ENCODE measurements at regions not wholly inside any gene's neighbourhood (a gene's known extent, or its start where the extent isn't known, plus 50 kb on each side); places are given as distances from the start of the nearest gene placed in this dataset.

GRCh38 chr22:27454807-27455450 is 346.6 kb downstream of the MN1 start:
- Histone ChIP-seq H3K27me3 (ENCODE audit: low read depth) (peaks cover 69% of the 10 kb centered on the region), H3K9me3 (replicated peaks) (peaks cover 11% of the 10 kb centered on the region), H3K36me3 (no peaks in the 10 kb centered on the region), H3K27ac (replicated peaks) (no peak overlapping the region), H3K4me3 (no peak overlapping the region), H3K4me1 (no peaks in the 10 kb centered on the region)
- intact Hi-C loops (cut with micrococcal nuclease): no loop called here
- DNase-seq: no peak
- TF ChIP-seq, protein P1, sequence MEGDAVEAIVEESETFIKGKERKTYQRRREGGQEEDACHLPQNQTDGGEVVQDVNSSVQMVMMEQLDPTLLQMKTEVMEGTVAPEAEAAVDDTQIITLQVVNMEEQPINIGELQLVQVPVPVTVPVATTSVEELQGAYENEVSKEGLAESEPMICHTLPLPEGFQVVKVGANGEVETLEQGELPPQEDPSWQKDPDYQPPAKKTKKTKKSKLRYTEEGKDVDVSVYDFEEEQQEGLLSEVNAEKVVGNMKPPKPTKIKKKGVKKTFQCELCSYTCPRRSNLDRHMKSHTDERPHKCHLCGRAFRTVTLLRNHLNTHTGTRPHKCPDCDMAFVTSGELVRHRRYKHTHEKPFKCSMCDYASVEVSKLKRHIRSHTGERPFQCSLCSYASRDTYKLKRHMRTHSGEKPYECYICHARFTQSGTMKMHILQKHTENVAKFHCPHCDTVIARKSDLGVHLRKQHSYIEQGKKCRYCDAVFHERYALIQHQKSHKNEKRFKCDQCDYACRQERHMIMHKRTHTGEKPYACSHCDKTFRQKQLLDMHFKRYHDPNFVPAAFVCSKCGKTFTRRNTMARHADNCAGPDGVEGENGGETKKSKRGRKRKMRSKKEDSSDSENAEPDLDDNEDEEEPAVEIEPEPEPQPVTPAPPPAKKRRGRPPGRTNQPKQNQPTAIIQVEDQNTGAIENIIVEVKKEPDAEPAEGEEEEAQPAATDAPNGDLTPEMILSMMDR (IDR thresholded peaks at IDR 0.05; ENCODE audit: borderline replicate concordance): no peak

GRCh38 chr22:27455526-27455925 is 346.0 kb downstream of the MN1 start:
- no peaks in the 10 kb centered on the region for H3K36me3 ChIP-seq
- peaks cover 75% of the 10 kb centered on the region for H3K27me3 ChIP-seq (ENCODE audit: low read depth)
- H3K27ac ChIP-seq (replicated peaks): no peak overlapping the region
- TF ChIP-seq, protein P1 (IDR thresholded peaks at IDR 0.05; ENCODE audit: borderline replicate concordance): no peak
- intact Hi-C loops (cut with micrococcal nuclease): no loop called here
- H3K9me3 ChIP-seq (replicated peaks): peaks cover 5% of the 10 kb centered on the region
- no peak overlapping the region for H3K4me3 ChIP-seq
- no peak for DNase-seq
- no peaks in the 10 kb centered on the region for H3K4me1 ChIP-seq

GRCh38 chr22:27456696-27457503 is 344.7 kb downstream of the MN1 start:
- TF ChIP-seq, protein P1 (IDR thresholded peaks at IDR 0.05; ENCODE audit: borderline replicate concordance): no peak
- Histone ChIP-seq H3K36me3 (no peaks in the 10 kb centered on the region), H3K9me3 (replicated peaks) (no peaks in the 10 kb centered on the region), H3K4me3 (no peak overlapping the region), H3K4me1 (no peaks in the 10 kb centered on the region), H3K27ac (replicated peaks) (no peak overlapping the region), H3K27me3 (ENCODE audit: low read depth) (peaks cover 88% of the 10 kb centered on the region)
- intact Hi-C loops (cut with micrococcal nuclease): no loop called here
- DNase-seq: no peak

- H3K9me3 ChIP-seq (replicated peaks): no peaks in the 10 kb centered on the region
- H3K4me3 ChIP-seq: no peak overlapping the region
- H3K4me1 ChIP-seq: no peaks in the 10 kb centered on the region
- TF ChIP-seq, protein P1 (IDR thresholded peaks at IDR 0.05; ENCODE audit: borderline replicate concordance): no peak
- no peak overlapping the region for H3K27ac ChIP-seq (replicated peaks)
- no peak for DNase-seq
- peaks cover 98% of the 10 kb centered on the region for H3K27me3 ChIP-seq (ENCODE audit: low read depth)
- intact Hi-C loops (cut with micrococcal nuclease): no loop called here
- no peaks in the 10 kb centered on the region for H3K36me3 ChIP-seq
Observed at GRCh38 chr22:27459999-27460398, 341.6 kb downstream of the MN1 start.

- Histone ChIP-seq H3K4me1 (no peaks in the 10 kb centered on the region), H3K27ac (replicated peaks) (no peak overlapping the region), H3K36me3 (no peaks in the 10 kb centered on the region), H3K27me3 (ENCODE audit: low read depth) (peaks cover 98% of the 10 kb centered on the region), H3K4me3 (no peak overlapping the region), H3K9me3 (replicated peaks) (no peaks in the 10 kb centered on the region)
- TF ChIP-seq, protein P1 (IDR thresholded peaks at IDR 0.05; ENCODE audit: borderline replicate concordance): no peak
- intact Hi-C loops (cut with micrococcal nuclease): no loop called here
- DNase-seq: peak; percentile 36
Observed at GRCh38 chr22:27460591-27461347, 340.8 kb downstream of the MN1 start.

All from left ventricle myocardium inferior (tissue), 1 donor.